H1 (cell line): ENCODE measurements at regions not wholly inside any gene's neighbourhood (a gene's known extent, or its start where the extent isn't known, plus 50 kb on each side); places are given as distances from the start of the nearest gene placed in this dataset.

ENCODE experiments used
- CTCF ChIA-PET: fragments of 300-600 bp; sonication (Branson Sonifier 250); formaldehyde crosslinking; loops from one replicate; lab custom pipeline; 2021; ENCODE audit not compliant: partially characterized antibody; lab: Charles Lee
- POLR2A ChIA-PET: fragments of 300-600 bp; sonication (Branson Sonifier 250); formaldehyde crosslinking; loops from one replicate; lab custom pipeline; 2021; ENCODE audit warnings: inconsistent platforms; ENCODE audit not compliant: partially characterized antibody; lab: Charles Lee
- DNase-seq, 2 experiments: peaks; one replicate each; pipeline versions ENCODE4 v3.0.0 to v3.0.0-alpha.2; 2010 to 2022; ENCODE audit warnings: low spot score in 2 of 2, low read depth in 1 of 2, mixed read lengths in 1 of 2
- FAIRE-seq: peaks from 2 replicates; lab custom pipeline; 2011; peaks lifted over from hg19 to GRCh38; lab: Jason Lieb, UNC
- H2AFZ ChIP-seq: 2 replicates; pipeline ENCODE4 v1.8.1; 2012; ENCODE audit warnings: low read length, inconsistent platforms
- H2AK5ac ChIP-seq: 2 replicates; pipeline ENCODE4 v1.6.1; 2013; ENCODE audit warnings: low read depth, low read length
- H2BK120ac ChIP-seq: replicated peaks from 2 replicates; pipeline ENCODE3; 2013; ENCODE audit warnings: low read depth, low read length, inconsistent platforms
- H2BK12ac ChIP-seq: 2 replicates; pipeline ENCODE4 v1.6.1; 2013; ENCODE audit warnings: low read depth, low read length
- H2BK15ac ChIP-seq: 2 replicates; pipeline ENCODE4 v1.6.1; 2013; ENCODE audit warnings: low read length
- H2BK20ac ChIP-seq: 2 replicates; pipeline ENCODE4 v1.6.1; 2013; ENCODE audit warnings: low read length
- H2BK5ac ChIP-seq: 2 replicates; pipeline ENCODE4 v1.6.1; 2013; ENCODE audit warnings: low read depth, low read length
- H3K14ac ChIP-seq: 2 replicates; pipeline ENCODE4 v1.6.1; 2013; ENCODE audit warnings: inconsistent platforms; ENCODE audit not compliant: insufficient read length
- H3K18ac ChIP-seq: 2 replicates; pipeline ENCODE4 v1.6.1; 2013; ENCODE audit warnings: low read length; ENCODE audit errors: extremely low read depth
- H3K23ac ChIP-seq: 2 replicates; pipeline ENCODE4 v1.6.1; 2013; ENCODE audit warnings: inconsistent platforms; ENCODE audit not compliant: insufficient read length
- H3K23me2 ChIP-seq: 2 replicates; pipeline ENCODE4 v1.6.1; 2013; ENCODE audit warnings: low read depth, low read length
- H3K27ac ChIP-seq: 2 replicates; pipeline ENCODE4 v1.6.1; 2011; ENCODE audit warnings: low read depth, low read length, inconsistent platforms
- H3K27me3 ChIP-seq, 4 experiments: replicated peaks in 1 of 4; 1 replicate in 1 of 4; 2 replicates in 3 of 4; pipeline versions ENCODE4 v1.6.1 to v1.8.1; 2011 to 2013; ENCODE audit warnings: low read length in 3 of 4, mild to moderate bottlenecking in 3 of 4, inconsistent platforms in 2 of 4, mixed read lengths in 2 of 4, moderate library complexity in 1 of 4; ENCODE audit not compliant: control insufficient read depth in 3 of 4, insufficient read depth in 3 of 4; ENCODE audit errors: extremely low read depth in 1 of 4
- H3K36me3 ChIP-seq, 4 experiments: 2 replicates each; pipeline versions ENCODE4 v1.6.1 to v1.8.1; 2011 to 2013; ENCODE audit warnings: mild to moderate bottlenecking in 4 of 4, low read length in 3 of 4, moderate library complexity in 2 of 4, control low read depth in 1 of 4, inconsistent platforms in 1 of 4; ENCODE audit not compliant: insufficient read depth in 4 of 4, control insufficient read depth in 2 of 4
- H3K4ac ChIP-seq: replicated peaks from 2 replicates; pipeline ENCODE3; 2013; ENCODE audit warnings: low read length, low read depth, mixed read lengths, inconsistent platforms; ENCODE audit not compliant: insufficient read length
- H3K4me1 ChIP-seq, 4 experiments: replicated peaks in 1 of 4; 1 replicate in 1 of 4; 2 replicates in 3 of 4; pipeline versions ENCODE4 v1.6.1 to v1.8.1; 2011 to 2013; ENCODE audit warnings: low read length in 3 of 4, inconsistent platforms in 2 of 4, mixed read lengths in 1 of 4; ENCODE audit not compliant: insufficient read depth in 4 of 4, control insufficient read depth in 3 of 4
- H3K4me2 ChIP-seq, 2 experiments: 2 replicates each; pipeline versions ENCODE4 v1.6.1 to v1.8.1; 2011 to 2013; ENCODE audit warnings: low read depth in 2 of 2, low read length in 2 of 2, control low read depth in 1 of 2, inconsistent platforms in 1 of 2, mild to moderate bottlenecking in 1 of 2; ENCODE audit not compliant: insufficient read depth in 1 of 2
- H3K4me3 ChIP-seq, 4 experiments: fragments of 200-600, 300-600 bp in 1 of 4; sonication (generic), shearing (Covaris generic), sonication (Bioruptor Twin) in 1 of 4; 2 replicates each; pipeline versions ENCODE4 v1.5.1 to v1.8.1; 2011 to 2016; ENCODE audit warnings: low read length in 4 of 4, low read depth in 3 of 4, control low read depth in 2 of 4, inconsistent platforms in 2 of 4, mild to moderate bottlenecking in 2 of 4, mixed read lengths in 1 of 4, moderate library complexity in 1 of 4; ENCODE audit not compliant: insufficient read depth in 2 of 4; ENCODE audit errors: extremely low read depth in 1 of 4
- H3K56ac ChIP-seq: replicated peaks from 2 replicates; pipeline ENCODE3; 2013; ENCODE audit warnings: low read depth, mild to moderate bottlenecking, mixed read lengths, low read length, inconsistent platforms; ENCODE audit not compliant: insufficient read length
- H3K79me1 ChIP-seq: 2 replicates; pipeline ENCODE4 v1.6.1; 2013; ENCODE audit warnings: low read depth, low read length, control low read depth
- H3K79me2 ChIP-seq, 2 experiments: 2 replicates each; pipeline versions ENCODE4 v1.6.1 to v1.8.1; 2012 to 2013; ENCODE audit warnings: low read length in 2 of 2, mild to moderate bottlenecking in 2 of 2, inconsistent platforms in 1 of 2; ENCODE audit not compliant: insufficient read depth in 2 of 2, control insufficient read depth in 1 of 2
- H3K9ac ChIP-seq, 4 experiments: replicated peaks in 1 of 4; 1 replicate in 1 of 4; 2 replicates in 3 of 4; pipeline versions ENCODE4 v1.6.1 to v1.8.1; 2011 to 2013; ENCODE audit warnings: low read depth in 3 of 4, low read length in 3 of 4, control low read depth in 2 of 4, mild to moderate bottlenecking in 2 of 4, moderate library complexity in 2 of 4, inconsistent platforms in 1 of 4; ENCODE audit errors: extremely low read depth in 1 of 4
- H3K9me3 ChIP-seq, 2 experiments: 2 replicates each; pipeline versions ENCODE4 v1.6.1 to v1.8.1; 2012 to 2013; ENCODE audit warnings: mild to moderate bottlenecking in 2 of 2, moderate library complexity in 2 of 2, control low read depth in 1 of 2, inconsistent platforms in 1 of 2, low read depth in 1 of 2, low read length in 1 of 2, mixed read lengths in 1 of 2; ENCODE audit not compliant: insufficient read depth in 2 of 2
- H4K20me1 ChIP-seq, 2 experiments: replicated peaks in 1 of 2; 2 replicates each; pipeline versions ENCODE3 to v1.8.1; 2011 to 2013; ENCODE audit warnings: inconsistent platforms in 2 of 2, low read length in 2 of 2, mild to moderate bottlenecking in 1 of 2; ENCODE audit not compliant: insufficient read depth in 2 of 2, control insufficient read depth in 1 of 2
- H4K5ac ChIP-seq: 2 replicates; pipeline ENCODE4 v1.6.1; 2013; ENCODE audit warnings: low read length, low read depth, mixed read lengths, inconsistent platforms; ENCODE audit not compliant: insufficient read length
- H4K8ac ChIP-seq: 2 replicates; pipeline ENCODE4 v1.8.0; 2013; ENCODE audit warnings: mild to moderate bottlenecking, moderate library complexity, low read length, inconsistent platforms; ENCODE audit not compliant: insufficient read depth; ENCODE audit errors: extremely low read depth
- H4K91ac ChIP-seq: replicated peaks from 2 replicates; pipeline ENCODE3; 2013; ENCODE audit warnings: low read length, mixed read lengths, inconsistent platforms; ENCODE audit not compliant: insufficient read length
- ATF2 ChIP-seq: IDR thresholded peaks from 2 replicates; pipeline ENCODE4 v1.6.1; 2012; ENCODE audit warnings: low read length, inconsistent platforms
- RAD21 ChIP-seq, 2 experiments: IDR thresholded peaks in 1 of 2; conservative IDR thresholded peaks in 1 of 2; 2 replicates each; pipeline ENCODE4 v1.6.1; 2011; ENCODE audit warnings: low read depth in 2 of 2, low read length in 2 of 2, improper control_type of control experiment in 1 of 2, inconsistent platforms in 1 of 2, mild to moderate bottlenecking in 1 of 2, moderate library complexity in 1 of 2
- WGBS, 2 experiments: shearing (Covaris generic) in 1 of 2; methylation state at CpG; one replicate each; pipeline versions ENCODE4 v1.1.6 to v1.1.7; 2013 to 2015; ENCODE audit warnings: low lambda C conversion rate in 2 of 2, mixed read lengths in 2 of 2, inconsistent platforms in 1 of 2, low coverage in 1 of 2, missing lambda C conversion rate in 1 of 2; ENCODE audit not compliant: insufficient replicate concordance in 2 of 2, insufficient coverage in 1 of 2, insufficient read length in 1 of 2; ENCODE audit errors: extremely low coverage in 1 of 2, missing lambda C conversion rate in 1 of 2; 5-methylcytosine and 5-hydroxymethylcytosine counted together

GRCh38 chrX:64662876-64663275 lies 267.6 kb upstream of the MTMR8 start:
- no peak for DNase-seq
- H2BK120ac ChIP-seq = no peak overlapping the region
- H3K4me1 ChIP-seq = no peaks in the 10 kb centered on the region
- no peaks in the 10 kb centered on the region for H3K79me2 ChIP-seq
- no peaks in the 10 kb centered on the region for H3K23me2 ChIP-seq
- H2AFZ ChIP-seq = no peak overlapping the region
- FAIRE-seq = no peak
- no peaks in the 10 kb centered on the region for H3K36me3 ChIP-seq
- H3K4me2 ChIP-seq = no peak overlapping the region
- no peak overlapping the region for H2BK12ac ChIP-seq
- H3K18ac ChIP-seq = no peak overlapping the region
- H3K9ac ChIP-seq = no peak overlapping the region
- H2BK15ac ChIP-seq = no peak overlapping the region
- no peak overlapping the region for H4K91ac ChIP-seq
- H3K4me3 ChIP-seq = no peak overlapping the region
- H3K9me3 ChIP-seq = no peaks in the 10 kb centered on the region
- H2BK5ac ChIP-seq = no peak overlapping the region
- ChIA-PET POLR2A (no interaction called here), CTCF (interaction anchor here (0.6 kb wide), 1 partner anchor 11 kb away, joined by 6 read pairs; no protein-coding TSS in a partner anchor)
- H3K4ac ChIP-seq = no peak overlapping the region
- no peak overlapping the region for H2AK5ac ChIP-seq
- no peaks in the 10 kb centered on the region for H3K79me1 ChIP-seq
- H3K27ac ChIP-seq = no peak overlapping the region
- H2BK20ac ChIP-seq = no peak overlapping the region
- WGBS, 2 experiments = 100% methylated on average over 1 of the region's 1 CpG; no CpG with 5 or more reads in 1 of the 2 experiments
- H4K5ac ChIP-seq = no peak overlapping the region
- H3K56ac ChIP-seq = no peak overlapping the region
- no peak overlapping the region for H3K14ac ChIP-seq
- no peak overlapping the region for H3K23ac ChIP-seq
- no peaks in the 10 kb centered on the region for H3K27me3 ChIP-seq
- H4K8ac ChIP-seq = no peak overlapping the region
- TF ChIP-seq ATF2 = no peak
- peak; percentile 10 to 26; a peak in 2 of 4 replicates for TF ChIP-seq RAD21 (IDR thresholded peaks at IDR 0.05 in 1 of 2, conservative IDR thresholded peaks at IDR 0.05 in 1 of 2; ENCODE audit: low read depth in 2 of 2, low read length in 2 of 2)
- no peaks in the 10 kb centered on the region for H4K20me1 ChIP-seq
